HG03025 (cell line): ENCODE measurements at regions not wholly inside any gene's neighbourhood (a gene's known extent, or its start where the extent isn't known, plus 50 kb on each side); places are given as distances from the start of the nearest gene placed in this dataset.

Source experiments
- ATAC-seq: cut with Tn5 transposase; IDR thresholded peaks from one replicate; pipeline ENCODE4 v1.9.1; 2021; ENCODE audit warnings: mild to moderate bottlenecking, moderate library complexity; ENCODE audit not compliant: unreplicated experiment, low FRiP score

DNA sequence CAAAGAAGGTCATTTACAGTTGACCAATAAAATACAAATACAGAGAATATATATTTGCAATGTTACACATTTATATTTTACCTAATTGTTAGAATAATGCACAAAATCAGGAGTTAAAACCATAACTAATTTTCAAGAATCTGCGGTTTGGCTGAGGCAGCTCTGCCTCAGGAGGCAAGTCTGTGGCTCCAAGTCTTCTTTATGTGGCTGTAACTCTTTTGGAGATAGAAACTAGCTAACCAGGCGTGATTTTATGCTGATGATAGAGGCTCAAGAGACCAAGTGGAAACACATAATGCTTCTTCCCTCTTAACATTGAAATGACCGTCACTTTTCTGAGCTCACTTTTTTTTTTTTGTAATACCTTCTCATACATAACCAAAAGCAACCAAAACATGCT is 744.7 kb upstream of the CXADR start:
- no peak for ATAC-seq

DNA sequence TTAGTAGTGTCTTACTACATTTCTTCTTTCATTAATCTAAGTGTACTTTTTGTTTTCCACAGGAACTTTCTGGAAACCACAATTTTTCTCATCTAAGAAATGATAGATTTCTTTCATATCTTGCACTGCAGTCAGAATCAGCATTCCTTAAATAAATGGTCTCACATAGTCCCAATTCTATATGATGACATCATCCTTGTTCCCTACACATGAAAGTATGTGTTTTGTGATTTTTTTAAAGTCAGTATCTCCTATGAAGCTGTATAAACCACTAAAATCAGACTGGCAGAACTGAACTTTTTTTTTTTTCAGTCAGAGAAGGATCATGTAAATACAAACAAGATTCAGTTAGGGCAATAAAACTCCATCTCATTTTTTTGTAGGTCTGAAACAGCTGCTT is 742.6 kb upstream of the CXADR start:
- ATAC-seq, result no peak

DNA sequence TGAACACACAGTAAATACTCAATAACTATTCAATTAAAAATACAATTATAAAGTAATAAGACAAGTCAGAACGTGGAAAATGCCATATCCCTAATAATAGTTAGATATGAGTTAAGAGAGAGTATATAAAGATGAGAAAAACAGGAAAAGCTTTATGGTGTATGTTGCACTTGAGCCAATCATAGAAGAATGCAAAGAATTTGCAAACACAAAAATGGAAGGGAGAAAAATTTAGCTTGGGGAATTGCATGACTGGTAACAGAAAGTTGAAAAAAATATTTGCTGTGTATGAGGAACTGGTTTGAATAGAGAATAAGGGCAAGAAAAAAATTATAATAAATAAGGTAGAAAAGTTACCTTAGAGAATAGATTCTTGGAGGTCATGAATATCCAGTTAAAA is 739.6 kb upstream of the CXADR start:
- no peak for ATAC-seq

DNA sequence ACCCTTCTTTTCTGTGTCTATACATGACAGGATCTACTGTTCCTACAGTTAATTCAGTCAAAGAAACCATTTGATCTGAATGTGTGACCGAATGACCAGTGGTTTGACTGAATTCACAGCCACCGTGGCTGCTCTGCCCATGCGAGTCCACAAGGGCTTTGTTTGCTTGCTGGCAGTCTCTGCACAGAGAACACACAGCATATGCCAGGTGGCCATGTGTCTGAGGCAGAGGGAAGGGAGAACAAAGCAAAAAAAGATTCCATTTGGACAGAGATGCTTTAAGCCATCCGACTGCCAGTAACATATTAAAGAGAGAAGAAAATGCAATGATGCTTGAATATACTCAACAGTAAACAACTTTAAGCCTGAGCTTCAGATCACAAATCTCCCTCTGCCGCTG is 737.8 kb upstream of the CXADR start:
- ATAC-seq, result no peak

DNA sequence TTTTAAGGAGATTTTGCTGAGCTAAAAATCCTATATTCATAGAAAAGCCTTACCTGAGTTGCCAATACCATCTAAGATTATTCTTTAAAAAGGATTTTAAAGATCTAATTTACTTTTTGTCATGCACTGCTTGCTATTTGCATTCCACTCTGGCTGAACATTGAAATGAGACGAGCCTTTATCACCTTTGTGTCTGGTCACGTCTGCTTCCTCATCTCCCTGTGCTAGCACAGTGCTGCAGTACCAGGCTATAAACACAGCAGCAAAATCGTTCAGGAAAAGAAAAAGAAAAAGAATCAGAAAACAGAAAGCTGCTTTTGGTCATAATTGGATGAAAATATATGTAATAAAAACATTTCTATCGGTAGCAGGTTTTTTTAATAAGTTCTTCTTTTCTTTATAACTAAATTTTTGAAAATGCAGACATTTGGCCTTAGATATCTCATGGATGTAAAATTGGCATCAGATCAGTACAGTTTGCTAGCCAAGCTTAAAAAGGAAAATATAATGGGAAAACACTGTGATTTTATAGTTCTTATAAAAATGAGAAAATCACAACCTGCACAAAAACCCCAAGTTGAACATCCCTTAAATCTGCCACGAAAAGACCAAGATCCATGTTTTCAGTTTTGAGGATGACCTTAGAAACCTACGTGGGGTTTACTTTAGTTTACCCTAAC is 735.7 kb upstream of the CXADR start:
- ATAC-seq, result no peak

DNA sequence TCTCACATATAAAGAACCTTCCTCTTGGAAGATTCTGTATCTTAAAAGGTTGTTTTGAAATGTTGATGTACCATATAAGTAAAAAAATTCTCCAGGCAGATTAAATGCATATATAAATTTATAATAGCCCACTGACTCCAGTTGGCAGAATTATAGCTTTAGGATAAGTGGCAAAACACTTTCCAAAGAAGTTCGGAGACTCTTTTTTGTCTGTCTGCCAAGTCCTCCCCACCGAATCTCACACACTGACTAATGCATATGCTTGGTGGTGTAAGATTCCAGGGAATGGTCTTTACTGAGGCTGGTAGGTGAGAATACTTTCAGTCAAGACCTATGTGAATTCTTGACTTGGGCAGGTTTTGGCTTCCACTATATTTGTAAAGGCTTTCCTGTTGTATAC is 724.3 kb upstream of the CXADR start:
- no peak for ATAC-seq

DNA sequence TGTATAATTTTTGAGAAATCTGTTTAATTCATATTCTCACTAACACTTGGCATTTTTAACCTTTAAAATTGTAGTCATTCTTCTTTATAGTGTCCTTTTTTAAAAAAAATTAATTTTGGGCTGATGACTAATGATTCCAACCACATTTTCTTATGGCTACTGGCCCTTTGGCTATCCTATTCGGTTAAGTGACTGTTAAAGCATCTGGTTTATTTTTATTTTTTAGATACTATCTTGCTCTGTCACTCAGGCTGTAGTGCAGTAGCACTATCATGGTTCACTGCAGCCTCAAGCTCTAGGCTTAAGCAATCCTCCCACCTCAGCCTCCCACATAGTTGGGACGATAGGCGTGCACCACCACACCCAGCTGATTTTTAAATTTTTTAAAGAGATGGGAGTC is 723.2 kb upstream of the CXADR start:
- no peak for ATAC-seq

DNA sequence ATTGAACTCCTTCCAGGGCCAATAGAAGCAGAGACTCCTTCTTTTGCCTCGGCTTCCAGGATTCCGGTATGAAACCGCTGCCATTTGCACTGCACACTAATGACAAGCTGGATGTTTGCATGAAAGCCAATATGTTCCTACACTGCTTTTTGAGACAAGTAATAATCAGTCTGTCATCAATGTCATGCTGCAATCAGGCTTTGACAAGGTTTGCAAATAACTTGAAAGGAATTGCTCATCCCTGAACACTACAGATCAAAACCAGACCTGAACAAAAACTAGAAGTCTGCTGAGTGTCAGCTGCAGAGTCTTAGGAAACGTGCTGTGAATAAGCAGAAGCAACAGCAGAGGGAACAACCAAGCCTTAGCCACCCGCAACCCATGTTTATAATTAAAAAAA is 720.7 kb upstream of the CXADR start:
- no peak for ATAC-seq

DNA sequence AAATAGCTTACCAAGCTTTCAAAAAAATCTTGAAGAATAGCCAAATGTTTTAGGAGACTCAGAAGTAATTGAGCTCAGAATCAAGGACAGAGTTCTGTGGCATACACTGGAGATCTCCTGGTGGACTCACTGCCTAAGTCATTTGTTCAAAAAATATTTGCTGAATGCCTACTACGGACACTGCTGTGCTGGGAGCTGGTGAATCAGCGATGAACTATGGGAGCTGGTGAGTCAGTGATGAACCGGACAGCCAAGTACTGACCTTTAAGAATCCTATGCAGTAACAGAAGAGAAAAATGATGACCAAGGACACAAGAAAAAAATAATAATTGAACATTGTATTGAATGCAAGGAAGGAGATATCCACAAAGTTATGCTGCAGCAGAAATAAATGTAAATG is 717.9 kb upstream of the CXADR start:
- no peak for ATAC-seq

DNA sequence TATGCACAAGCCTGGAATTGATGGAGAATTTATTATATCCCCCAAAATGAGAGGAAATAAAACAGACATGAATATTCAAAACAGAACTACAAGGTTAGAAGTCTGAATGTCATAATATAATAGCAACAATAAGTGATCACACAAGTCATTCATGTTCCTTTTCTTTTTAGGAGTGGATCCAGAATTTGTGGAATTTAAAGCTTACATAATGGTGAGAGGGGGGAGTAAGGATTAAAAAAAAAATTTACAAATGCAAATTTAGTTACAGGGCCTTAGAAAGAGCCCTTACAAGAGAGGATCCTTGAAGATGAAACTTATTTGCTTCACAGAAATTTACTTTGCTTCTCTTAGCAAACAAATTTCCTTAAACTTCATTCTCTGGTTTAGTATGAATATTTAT is 716.1 kb upstream of the CXADR start:
- no peak for ATAC-seq

DNA sequence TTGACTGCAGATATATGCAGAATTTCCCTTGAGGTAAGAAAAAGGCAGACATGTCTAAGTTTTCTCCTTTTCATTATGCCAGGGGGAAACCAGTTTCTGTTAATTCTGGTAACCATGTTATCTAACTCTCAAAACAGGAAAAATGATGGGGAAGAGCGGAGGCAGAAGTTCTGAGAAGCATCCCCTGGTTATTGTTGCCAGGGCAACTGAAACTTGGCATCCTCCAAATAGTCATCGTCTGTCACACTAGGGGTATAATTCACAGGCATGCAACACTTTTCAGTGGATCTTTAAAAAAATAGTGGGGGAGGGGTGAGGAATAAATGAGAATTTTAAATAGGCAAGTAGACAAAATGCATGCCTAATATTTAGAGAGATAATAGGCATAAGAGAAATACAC is 715.3 kb upstream of the CXADR start:
- ATAC-seq, result no peak

DNA sequence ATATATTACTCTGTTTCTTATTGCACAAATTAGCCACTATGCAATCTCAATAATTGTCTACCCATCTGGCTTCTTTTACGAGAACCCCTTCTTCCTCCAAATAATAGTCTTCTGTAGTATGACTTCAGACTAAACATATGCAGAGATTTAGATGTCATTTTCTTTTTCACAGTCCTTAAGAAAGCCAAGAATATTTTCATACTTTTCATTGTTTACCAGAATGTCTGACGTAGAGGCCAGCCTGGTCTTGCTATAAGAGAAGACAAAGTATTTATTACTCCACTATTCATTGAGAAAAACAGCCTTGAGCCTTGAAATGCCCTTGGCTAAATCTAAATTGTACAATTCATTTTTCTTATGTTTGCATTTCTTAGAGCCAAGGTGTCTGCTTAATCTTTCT is 714.9 kb upstream of the CXADR start:
- no peak for ATAC-seq

DNA sequence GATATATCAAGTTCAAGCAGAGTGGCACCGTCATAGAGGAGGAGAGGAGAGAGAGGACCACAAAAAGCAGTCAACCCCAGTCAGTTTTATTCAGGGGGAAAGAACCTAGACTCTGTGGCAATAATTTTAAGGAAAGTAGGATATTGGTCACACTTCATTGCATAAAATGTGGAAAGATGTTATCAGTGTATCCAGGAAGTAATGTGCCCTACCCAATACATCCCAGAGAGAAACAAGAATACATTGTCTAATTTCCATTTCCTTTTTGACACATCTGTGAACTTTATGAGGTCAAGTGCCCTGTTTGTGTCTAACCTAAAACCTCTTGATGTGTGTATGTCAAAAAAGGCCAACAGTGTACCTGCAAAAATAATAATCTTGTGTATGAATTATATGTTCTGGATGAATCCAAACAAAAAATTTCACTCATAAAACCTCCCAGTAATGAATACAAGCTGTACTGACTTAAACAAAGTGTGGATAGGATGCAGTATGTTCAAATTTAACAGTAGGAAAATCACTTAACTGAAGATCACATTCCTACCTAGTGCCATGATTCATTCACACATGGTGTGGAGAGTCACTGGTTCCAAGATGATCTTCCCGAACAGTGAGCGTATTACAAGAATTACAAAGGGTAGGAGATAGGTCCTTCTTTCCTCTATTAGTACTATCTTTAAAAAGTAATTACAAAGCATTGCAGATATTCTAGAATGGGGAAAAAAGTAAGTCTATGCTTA is 712.1 kb upstream of the CXADR start:
- ATAC-seq, result no peak

DNA sequence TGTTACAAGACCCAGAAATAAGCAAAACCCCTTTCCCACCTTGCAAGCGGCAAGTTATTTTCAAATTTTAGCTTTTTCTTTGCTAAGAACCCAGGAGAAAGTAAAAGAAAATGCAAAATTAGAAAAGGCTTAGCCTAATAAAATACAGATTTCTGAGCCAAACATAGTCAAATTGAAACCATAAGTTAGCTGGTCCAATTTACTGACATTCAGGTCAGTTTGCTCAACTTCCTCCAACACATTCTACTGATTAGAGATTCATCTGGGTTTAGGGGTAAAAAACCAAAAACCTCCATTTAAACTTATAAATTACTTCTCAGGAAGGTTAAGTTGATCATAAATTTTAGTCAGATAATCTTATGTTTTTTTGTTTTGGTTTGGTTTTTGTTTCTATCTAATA is 701.8 kb upstream of the CXADR start:
- no peak for ATAC-seq

DNA sequence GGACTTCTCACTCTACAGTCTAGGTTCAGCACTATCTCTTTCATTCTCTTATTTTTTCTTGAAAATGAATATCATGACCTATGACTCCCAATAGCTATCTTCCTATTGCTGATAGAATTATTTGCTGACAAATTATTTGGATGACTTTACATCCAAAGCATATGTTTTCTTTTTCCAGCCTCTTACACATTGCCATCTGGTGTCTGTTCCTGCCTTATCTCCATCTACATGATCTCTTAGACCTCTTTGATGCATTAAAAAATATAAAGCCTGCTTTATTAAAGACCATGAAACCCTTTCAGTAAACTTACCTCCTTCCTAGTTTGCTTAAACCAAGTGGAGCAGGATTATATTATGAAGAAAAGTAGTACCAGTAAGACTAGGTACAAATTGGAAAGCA is 700.9 kb upstream of the CXADR start:
- no peak for ATAC-seq

DNA sequence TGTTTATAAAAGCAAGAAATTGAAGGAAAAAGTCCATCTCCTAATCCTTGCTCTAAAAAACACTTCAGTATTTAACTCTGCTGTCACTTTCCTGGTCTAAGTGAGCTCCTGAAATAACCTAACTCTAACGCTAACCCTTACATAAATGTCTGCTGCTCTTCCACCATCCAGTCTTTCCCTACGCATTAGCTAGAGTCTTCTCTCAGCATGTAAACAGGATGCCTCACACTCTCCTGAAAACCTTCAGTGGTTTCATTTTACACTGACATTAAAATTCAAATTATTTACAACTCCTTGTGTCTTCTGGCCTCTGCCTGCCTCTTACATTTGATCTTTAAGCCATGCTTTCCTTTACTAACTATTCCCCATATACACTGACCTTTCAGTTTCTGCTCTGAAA is 697.6 kb upstream of the CXADR start:
- no peak for ATAC-seq

DNA sequence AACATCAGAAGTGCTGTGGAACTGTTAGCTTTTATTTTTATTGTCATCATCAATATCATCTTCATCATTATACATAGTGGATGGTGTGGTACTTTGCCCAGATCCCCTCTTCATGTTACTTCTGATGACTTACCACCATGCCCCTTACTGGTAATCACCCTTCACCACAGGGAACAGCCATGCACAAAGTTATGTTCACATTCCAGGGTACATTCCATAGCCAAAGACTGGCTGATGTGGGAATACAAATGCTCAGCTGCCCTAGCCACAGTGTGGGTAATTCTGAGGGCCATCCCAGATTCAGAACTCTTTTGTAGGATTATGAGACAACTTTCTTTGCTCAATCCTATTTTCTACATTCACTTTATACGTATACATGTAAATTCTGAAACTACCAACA is 691.3 kb upstream of the CXADR start:
- ATAC-seq, result no peak

DNA sequence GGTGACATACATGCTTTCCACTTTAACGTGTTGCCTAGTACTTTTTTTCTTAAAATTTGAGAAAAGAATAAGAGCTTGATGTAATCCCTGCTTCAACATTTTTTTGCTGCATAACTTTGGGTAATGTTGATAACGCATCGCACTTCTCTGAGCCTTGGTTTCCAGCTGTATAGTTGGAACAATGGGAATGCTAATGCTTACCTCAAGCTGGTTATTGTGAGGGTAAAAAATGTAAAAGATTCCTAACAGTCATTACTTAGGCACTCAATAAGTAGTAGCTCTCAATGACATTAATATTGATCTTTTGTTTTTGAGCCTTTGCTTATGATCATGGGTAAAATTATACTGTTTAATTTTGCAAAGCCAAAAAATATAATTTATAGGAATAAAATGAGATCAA is 683.3 kb upstream of the CXADR start:
- ATAC-seq, result no peak

DNA sequence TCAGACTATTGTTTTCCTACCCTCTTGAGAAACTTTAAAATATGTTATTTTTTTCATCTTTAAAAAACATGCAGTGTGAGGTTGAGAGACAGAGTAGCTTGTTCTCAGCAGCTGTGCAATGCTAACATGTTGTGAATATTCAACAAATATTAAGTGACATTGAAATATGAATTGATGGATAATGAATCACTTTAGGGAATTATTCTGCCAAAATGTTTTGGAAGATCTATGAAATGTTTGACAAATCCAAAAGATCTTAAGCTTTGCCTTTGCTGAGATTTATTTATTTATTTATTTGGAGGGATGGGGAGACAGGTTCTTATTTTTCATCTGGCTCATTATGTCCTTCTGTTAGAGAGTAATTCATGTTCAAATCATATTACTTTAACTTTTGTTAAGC is 680.1 kb upstream of the CXADR start:
- no peak for ATAC-seq

DNA sequence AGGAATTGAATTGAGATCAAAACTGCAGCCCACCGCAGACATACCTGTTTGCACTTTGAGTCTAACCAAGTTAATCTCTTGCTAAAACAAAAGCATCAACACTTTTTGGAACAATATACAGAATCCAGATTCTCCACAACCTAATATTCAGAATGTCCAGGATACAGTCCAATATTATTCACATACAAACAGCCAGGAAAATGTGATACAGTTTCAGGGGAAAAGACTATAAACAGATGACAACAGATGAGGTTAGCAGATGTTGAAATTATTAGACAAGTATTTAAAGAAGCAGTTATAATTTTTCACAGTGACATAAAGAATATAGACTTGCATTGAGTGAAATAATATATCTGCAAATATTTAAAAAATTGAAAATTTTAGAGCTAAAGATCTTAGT is 678.1 kb upstream of the CXADR start:
- ATAC-seq, result no peak

DNA sequence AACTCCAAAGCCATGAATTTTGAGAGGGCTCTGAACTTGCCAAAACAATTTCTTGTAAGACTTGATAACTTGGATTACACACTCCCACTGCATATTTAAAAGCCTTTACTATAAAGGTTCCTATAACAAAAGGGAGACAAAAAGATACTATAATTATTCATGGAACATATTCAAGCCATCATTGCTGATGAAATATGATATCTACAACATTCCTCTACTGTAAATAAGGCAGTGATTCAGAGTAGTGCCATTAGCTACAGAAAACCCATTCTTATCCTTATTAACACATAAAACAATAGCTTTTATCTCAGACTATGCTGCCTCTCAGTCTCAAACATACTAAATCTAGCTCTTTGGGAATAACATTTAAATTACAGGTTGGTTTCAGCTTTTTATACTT is 675.5 kb upstream of the CXADR start:
- no peak for ATAC-seq

DNA sequence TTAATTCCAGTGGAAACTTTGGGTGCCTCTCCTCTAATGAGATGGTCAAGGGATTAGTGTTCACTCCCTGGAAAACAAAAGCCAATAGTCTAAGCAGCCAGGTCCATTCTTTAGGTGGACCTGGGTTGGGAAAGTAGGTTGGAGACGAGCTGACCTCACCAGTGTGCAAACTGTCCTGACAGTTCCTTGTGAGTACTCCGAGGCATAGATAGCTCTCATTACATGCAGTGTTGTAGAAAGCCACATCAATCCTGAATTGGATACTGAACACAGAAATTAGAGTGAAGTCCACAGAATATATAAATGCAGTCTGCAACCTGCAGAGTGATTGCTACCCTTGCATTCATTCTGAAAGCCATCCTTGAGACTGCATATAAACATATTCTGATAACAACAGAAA is 675.1 kb upstream of the CXADR start:
- ATAC-seq, result no peak

DNA sequence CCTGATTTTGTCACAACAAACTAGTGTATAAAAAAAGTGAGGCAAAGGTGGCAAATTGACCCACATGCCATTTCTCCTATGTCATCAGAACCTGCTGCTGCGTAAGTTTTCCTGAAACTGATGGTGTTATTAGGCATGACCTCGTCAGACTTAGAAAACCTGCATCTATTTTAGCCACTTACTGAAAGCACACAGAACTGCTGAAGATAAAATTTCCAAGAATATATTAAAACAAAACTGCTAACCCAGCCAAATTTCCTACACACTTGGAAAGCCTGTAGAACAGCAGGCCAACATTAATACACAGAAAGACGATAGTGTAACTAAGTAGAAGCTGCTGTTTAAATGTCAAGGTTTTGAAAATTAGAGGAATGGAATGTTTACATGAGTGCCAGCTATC is 674.5 kb upstream of the CXADR start:
- no peak for ATAC-seq
